ENCODE measurements at regions not wholly inside any gene's neighbourhood (a gene's known extent, or its start where the extent isn't known, plus 50 kb on each side); places are given as distances from the start of the nearest gene placed in this dataset.
"Not testable (repeated sequence)": the region's sequence is repeated elsewhere in the genome, so short reads cannot be mapped to it uniquely, and the experiment has no call there.

DNA sequence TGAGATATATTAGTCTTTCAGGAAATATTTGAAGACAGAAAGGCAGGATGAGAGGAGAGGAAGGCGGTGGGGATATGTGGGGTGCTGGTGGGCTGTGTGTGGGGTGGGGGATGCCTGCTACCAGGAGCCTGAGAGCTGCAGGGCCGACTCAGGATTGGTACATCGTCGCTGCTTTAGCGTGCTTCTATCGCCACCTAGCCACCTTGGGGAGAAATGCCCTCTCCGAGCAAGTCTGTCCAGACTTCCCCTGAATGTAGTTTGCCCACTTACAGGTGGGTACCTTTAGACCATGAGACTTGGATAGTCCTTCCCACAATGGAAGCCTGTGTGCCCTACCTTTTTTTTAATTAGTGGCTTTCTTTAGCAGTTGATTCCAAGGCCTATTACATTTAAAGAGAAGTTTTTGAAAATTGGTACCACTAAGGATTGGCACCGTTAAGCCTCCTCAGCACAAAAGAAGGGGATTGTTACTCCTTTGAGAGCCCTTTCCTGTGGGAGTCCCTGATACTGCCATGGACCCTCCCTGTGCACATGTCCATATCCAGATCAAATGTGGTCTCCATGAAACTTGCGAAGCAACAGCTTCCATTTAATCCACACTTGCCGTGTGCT is 114.1 kb upstream of the NDUFV2 start:
- TF ChIP-seq, protein P1, sequence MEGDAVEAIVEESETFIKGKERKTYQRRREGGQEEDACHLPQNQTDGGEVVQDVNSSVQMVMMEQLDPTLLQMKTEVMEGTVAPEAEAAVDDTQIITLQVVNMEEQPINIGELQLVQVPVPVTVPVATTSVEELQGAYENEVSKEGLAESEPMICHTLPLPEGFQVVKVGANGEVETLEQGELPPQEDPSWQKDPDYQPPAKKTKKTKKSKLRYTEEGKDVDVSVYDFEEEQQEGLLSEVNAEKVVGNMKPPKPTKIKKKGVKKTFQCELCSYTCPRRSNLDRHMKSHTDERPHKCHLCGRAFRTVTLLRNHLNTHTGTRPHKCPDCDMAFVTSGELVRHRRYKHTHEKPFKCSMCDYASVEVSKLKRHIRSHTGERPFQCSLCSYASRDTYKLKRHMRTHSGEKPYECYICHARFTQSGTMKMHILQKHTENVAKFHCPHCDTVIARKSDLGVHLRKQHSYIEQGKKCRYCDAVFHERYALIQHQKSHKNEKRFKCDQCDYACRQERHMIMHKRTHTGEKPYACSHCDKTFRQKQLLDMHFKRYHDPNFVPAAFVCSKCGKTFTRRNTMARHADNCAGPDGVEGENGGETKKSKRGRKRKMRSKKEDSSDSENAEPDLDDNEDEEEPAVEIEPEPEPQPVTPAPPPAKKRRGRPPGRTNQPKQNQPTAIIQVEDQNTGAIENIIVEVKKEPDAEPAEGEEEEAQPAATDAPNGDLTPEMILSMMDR (conservative IDR thresholded peaks at IDR 0.05; ENCODE audit: low read depth, low read length) = peak; percentile 95
- DNase-seq (ENCODE audit: low read depth) = peak; percentile 78
- H3K4me3 ChIP-seq (ENCODE audit: low read depth, low read length) = no peak overlapping the region

DNA sequence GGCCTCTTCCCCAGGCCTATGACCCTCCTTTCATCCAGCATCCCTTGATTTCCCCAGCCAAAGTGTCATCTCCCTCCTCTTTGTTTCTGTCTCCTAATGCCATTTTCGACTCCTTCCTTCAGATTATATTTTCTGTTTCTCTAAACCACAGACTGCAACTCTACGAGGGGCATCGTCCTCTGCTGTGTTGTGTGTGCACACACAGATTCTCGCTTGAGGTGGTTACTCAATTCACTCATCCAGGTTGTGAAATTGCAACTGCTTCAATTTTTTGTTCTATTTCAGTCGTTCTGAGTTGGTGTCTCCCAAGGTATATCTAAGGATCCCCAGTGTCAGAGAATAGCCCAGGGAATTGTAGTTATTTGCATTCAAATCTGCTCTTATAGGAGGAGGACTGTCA is 113.5 kb upstream of the NDUFV2 start:
- DNase-seq (ENCODE audit: low read depth) = no peak
- TF ChIP-seq, protein P1 (conservative IDR thresholded peaks at IDR 0.05; ENCODE audit: low read depth, low read length) = no peak
- no peak overlapping the region for H3K4me3 ChIP-seq (ENCODE audit: low read depth, low read length)

DNA sequence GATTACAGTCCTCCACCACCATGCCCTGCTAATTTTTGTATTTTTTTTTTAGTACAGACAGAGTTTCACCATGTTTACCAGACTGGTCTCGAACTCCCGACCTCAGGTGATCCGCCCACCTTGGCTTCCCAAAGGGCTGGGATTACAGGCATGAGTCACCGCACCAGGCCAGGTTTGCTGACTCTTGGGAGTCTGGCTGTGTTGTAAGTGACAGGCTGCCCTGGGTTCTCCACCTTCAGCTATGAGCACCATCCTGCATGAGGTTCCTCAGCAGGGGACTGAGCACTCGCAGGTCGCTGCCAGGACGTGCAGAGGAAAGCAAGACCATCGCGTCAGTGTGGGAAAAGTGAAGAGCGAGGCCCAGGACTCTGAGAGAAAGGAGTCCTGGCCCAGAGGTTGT is 112.6 kb upstream of the NDUFV2 start:
- no peak for DNase-seq (ENCODE audit: low read depth)
- TF ChIP-seq, protein P1 (conservative IDR thresholded peaks at IDR 0.05; ENCODE audit: low read depth, low read length) = no peak
- no peak overlapping the region for H3K4me3 ChIP-seq (ENCODE audit: low read depth, low read length)

DNA sequence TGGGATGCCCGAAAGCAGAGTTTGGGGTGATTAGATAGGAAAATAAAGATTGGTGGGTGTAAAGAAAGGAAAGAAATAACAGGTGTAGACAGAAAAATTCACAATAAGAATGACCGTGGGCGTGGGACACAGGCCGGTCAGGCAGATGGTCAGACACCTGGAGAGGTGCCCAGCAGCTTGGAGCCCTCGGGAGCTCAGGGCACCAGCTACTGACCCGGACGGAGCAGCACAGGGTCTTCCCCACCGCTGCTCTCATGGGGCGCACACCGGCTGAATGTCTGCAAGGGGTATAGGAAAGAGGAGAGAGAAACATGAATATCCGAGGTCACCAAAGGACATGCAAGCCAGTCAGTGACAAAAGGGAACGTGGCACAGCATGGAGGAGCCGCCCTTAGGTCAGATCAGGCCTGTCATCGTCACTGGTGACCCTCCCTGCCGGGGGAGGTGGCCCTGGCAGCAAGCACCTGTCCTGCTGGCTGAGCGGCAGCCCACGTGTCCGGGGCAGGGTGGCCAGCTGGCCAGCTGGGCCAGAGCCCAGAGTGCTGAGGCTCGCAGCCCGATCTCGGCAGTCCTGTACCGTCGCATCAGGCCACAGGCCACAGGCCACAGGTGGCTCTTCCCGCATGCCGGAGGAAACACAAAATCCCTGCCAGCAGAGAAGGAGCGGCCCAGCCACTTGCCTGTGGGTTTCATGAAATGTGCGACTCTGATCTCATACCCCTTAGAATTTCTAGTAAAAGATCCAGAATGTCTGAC is 112.0 kb upstream of the NDUFV2 start:
- no peak overlapping the region for H3K4me3 ChIP-seq (ENCODE audit: low read depth, low read length)
- TF ChIP-seq, protein P1 (conservative IDR thresholded peaks at IDR 0.05; ENCODE audit: low read depth, low read length) = no peak

DNA sequence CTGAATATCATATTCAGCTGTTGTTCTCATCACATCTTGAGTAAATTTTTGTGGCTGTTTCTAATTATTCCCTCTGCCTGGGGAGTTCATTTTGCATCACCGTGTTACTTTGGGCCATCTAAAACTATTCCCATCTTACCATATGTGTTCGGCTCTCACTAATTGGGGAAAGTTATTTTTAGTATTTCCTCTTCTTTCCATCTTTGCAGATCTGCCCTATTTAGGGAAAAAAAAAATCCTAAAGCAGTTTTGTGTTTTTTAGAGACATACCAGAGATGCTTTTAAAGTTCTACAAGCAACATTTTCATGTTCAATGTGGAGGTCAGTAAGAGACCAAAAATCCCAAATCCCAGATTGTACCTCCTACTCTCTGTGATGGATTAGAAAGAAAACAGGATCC is 111.3 kb upstream of the NDUFV2 start:
- TF ChIP-seq, protein P1 (conservative IDR thresholded peaks at IDR 0.05; ENCODE audit: low read depth, low read length) = no peak
- no peak overlapping the region for H3K4me3 ChIP-seq (ENCODE audit: low read depth, low read length)
- no peak for DNase-seq (ENCODE audit: low read depth)

More for the DNA sequence above, 112.0 kb upstream of the NDUFV2 start:
- no peak for DNase-seq (ENCODE audit: low read depth)

DNA sequence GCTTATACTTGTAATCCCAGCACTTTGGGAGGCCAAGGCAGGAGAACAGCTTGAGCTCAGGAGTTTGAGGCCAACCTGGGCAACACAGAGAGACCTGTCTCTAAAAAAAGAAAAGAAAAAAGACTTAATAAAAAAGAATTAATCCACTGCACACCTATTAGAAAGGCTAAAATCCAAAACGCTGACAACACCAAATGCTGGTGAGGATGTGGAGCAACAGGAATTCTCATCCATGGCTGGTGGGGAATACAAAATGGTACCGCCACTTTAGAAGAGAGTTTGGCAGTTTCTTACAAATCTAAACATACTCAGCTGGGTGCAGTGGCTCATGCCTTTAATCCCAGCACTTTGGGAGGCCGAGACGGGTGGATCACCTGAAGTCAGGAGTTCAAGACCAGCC is 110.0 kb upstream of the NDUFV2 start:
- not testable (repeated sequence) for H3K4me3 ChIP-seq (ENCODE audit: low read depth, low read length); DNase-seq (ENCODE audit: low read depth)

DNA sequence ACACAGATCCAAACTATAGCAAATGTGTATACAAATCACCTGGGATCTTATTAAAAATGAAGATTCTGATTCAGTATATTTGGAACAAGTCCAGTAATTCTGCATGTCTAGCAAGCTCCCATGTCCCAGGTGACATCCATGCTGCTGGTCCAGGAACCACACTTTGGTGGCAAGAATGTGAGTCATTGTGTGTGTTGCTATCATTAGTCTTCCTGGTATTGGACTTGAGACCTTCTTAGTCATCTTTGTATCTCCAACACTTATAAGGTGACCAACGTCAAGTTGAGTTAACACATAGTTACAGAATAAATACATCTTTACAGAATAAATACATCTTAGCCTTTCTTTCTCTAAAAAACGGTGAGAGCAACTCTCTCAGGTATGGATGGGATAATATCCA is 107.9 kb upstream of the NDUFV2 start:
- no peak overlapping the region for H3K4me3 ChIP-seq (ENCODE audit: low read depth, low read length)
- TF ChIP-seq, protein P1 (conservative IDR thresholded peaks at IDR 0.05; ENCODE audit: low read depth, low read length) = no peak
- DNase-seq (ENCODE audit: low read depth) = no peak

All from choroid plexus epithelial cell (primary cell).